Muscle layer of duodenum (tissue), 2 donors: ENCODE measurements at regions not wholly inside any gene's neighbourhood (a gene's known extent, or its start where the extent isn't known, plus 50 kb on each side); places are given as distances from the start of the nearest gene placed in this dataset.
"Not testable (repeated sequence)": the region's sequence is repeated elsewhere in the genome, so short reads cannot be mapped to it uniquely, and the experiment has no call there.

Experiments used
- H3K27ac ChIP-seq: one replicate; pipeline ENCODE4 v1.7.0; 2013; ENCODE audit warnings: mild to moderate bottlenecking, low read length
- H3K27me3 ChIP-seq: one replicate; pipeline ENCODE4 v1.7.0; 2013; ENCODE audit warnings: low read depth, mild to moderate bottlenecking, control low read depth, low read length
- H3K36me3 ChIP-seq, 2 donors: one replicate each; pipeline ENCODE4 v1.7.0; 2013; ENCODE audit warnings: low read length in 2 of 2, control low read depth in 1 of 2, mild to moderate bottlenecking in 1 of 2; ENCODE audit not compliant: insufficient read depth in 2 of 2, control insufficient read depth in 1 of 2
- H3K4me1 ChIP-seq, 2 donors: one replicate each; pipeline ENCODE4 v1.7.0; 2013; ENCODE audit warnings: low read length in 2 of 2, mild to moderate bottlenecking in 2 of 2, control low read depth in 1 of 2, moderate library complexity in 1 of 2; ENCODE audit not compliant: insufficient read depth in 2 of 2, control insufficient read depth in 1 of 2
- H3K4me3 ChIP-seq, 2 donors: one replicate each; pipeline ENCODE4 v1.7.0; 2013; ENCODE audit warnings: low read length in 2 of 2, low read depth in 1 of 2, mild to moderate bottlenecking in 1 of 2
- H3K9me3 ChIP-seq, 2 donors: one replicate each; pipeline ENCODE4 v1.7.0; 2013; ENCODE audit warnings: low read length in 2 of 2, control low read depth in 1 of 2, mild to moderate bottlenecking in 1 of 2; ENCODE audit not compliant: control insufficient read depth in 1 of 2
- donor health status: healthy.

- H3K27me3 ChIP-seq = no peaks in the 10 kb centered on the region
- no peak overlapping the region for H3K4me3 ChIP-seq
- no peak overlapping the region for H3K27ac ChIP-seq
- peaks cover 0 to 7% of the 10 kb centered on the region in 2 donors for H3K9me3 ChIP-seq
- no peaks in the 10 kb centered on the region for H3K36me3 ChIP-seq
- H3K4me1 ChIP-seq = no peaks in the 10 kb centered on the region
These were observed 72.3 kb upstream of the ACTRT2 start for GRCh38 chr1:2948751-2949680.

- H3K27me3 ChIP-seq = no peaks in the 10 kb centered on the region
- no peaks in the 10 kb centered on the region for H3K36me3 ChIP-seq
- no peak overlapping the region for H3K27ac ChIP-seq
- no peak overlapping the region for H3K4me3 ChIP-seq
- H3K4me1 ChIP-seq = no peaks in the 10 kb centered on the region
- peaks cover 0 to 11% of the 10 kb centered on the region in 2 donors for H3K9me3 ChIP-seq
These were observed 71.0 kb upstream of the ACTRT2 start for GRCh38 chr1:2949966-2950925.

DNA sequence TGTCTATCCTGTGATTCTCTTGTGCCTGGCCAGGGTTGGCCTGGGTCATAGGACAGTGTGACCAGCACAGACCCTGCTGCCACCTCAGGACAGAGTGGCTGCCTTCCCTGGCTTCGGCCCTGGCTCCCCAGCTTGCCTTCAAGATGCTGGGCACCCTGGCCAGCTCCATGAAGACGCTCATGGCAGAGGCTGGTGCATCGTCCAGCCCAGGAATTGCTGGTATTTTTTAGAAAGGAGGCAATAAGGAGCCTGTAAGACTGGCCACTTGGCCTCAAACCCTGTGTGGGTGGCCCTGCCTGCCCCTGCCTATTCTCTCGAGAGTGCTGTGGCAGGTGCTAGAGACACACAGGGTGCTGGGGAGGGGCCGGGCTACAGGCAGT is 70.4 kb upstream of the ACTRT2 start:
- no peak overlapping the region for H3K27ac ChIP-seq
- no peaks in the 10 kb centered on the region for H3K27me3 ChIP-seq

GRCh38 chr1:2951856-2952255 is 69.4 kb upstream of the ACTRT2 start:
- H3K27ac ChIP-seq = no peak overlapping the region
- H3K9me3 ChIP-seq = peaks cover 0 to 16% of the 10 kb centered on the region in 2 donors
- H3K27me3 ChIP-seq = no peaks in the 10 kb centered on the region
- no peaks in the 10 kb centered on the region for H3K36me3 ChIP-seq
- H3K4me3 ChIP-seq = no peak overlapping the region
- H3K4me1 ChIP-seq = no peaks in the 10 kb centered on the region

More for the DNA sequence above, 70.4 kb upstream of the ACTRT2 start:
- no peaks in the 10 kb centered on the region for H3K4me1 ChIP-seq
- H3K4me3 ChIP-seq = no peak overlapping the region
- H3K36me3 ChIP-seq = no peaks in the 10 kb centered on the region
- H3K9me3 ChIP-seq = peaks cover 0 to 11% of the 10 kb centered on the region in 2 donors

DNA sequence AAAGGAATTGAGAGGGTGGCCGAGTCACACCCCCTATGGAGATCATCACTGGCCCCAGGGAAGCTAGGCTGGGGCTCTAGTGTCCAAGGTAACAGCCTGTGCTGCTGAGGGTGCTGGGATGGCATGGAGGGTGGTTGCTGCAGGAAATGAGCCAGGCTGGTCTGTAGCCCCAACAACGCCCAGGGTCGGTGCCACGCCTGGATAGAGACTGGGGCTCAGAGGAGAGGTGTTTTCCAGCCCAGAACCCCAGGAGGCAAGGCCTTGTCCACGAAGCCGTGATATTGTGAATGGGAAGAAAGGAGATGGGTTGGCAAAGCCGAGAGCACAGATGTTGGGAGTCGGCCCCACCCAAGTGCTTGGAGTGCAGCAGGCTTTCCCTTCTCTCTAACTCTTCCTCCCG is 68.9 kb upstream of the ACTRT2 start:
- Histone ChIP-seq H3K27me3 (no peaks in the 10 kb centered on the region), H3K4me3 (no peak overlapping the region), H3K9me3 (peaks cover 0 to 18% of the 10 kb centered on the region in 2 donors), H3K36me3 (no peaks in the 10 kb centered on the region), H3K4me1 (no peaks in the 10 kb centered on the region), H3K27ac (no peak overlapping the region)

DNA sequence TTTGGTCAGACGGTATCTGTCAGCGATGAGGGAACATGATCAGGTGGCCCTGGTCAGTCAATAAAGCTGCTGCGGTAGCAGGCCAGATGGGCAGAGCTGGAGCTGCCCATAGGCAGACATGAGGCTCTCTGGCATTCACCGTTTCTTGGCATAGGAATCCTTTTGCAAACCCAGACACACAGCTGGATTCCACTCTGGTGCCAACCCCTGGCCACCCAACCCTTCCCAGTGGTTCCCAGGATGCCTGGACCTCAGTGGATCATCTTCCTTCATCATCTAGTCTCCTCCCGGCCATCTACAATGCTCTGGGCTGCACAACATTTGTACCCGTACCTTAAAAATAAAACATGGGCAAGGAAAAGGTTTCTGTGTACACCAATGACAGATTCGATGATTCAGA is 68.3 kb upstream of the ACTRT2 start:
- H3K27ac ChIP-seq = no peak overlapping the region
- H3K27me3 ChIP-seq = no peaks in the 10 kb centered on the region
- no peaks in the 10 kb centered on the region for H3K36me3 ChIP-seq
- no peaks in the 10 kb centered on the region for H3K4me1 ChIP-seq
- H3K4me3 ChIP-seq = no peak overlapping the region
- peaks cover 0 to 22% of the 10 kb centered on the region in 2 donors for H3K9me3 ChIP-seq

DNA sequence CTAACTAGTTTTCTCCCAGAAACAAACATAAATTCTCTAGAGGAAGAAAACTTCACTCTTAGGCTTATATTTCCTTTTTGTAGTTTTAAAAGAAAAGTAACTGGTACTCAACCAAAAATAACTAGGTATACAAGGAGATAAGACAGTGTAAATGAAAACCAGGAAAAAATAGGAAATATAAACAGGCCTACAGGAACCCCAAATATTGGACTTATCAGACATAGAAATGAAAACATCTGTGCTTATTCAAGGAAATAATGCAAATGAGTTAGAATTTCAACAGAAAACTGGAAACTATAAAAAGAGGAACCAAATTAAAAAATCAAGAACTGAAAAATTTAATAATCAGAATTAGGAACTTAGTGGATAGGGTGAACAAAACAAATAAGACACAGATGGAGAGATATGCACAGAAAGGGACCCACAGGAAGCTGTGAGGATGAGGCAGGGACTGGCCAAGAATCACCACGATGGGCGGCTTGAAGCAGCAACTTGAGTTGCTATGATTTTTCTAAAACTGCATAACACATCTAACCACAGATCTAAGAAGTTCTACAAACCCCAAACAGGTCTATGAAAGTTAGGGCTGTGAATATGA is 67.5 kb upstream of the ACTRT2 start:
- no peak overlapping the region for H3K4me3 ChIP-seq
- peaks cover 0 to 26% of the 10 kb centered on the region in 2 donors for H3K9me3 ChIP-seq
- H3K27ac ChIP-seq = no peak overlapping the region
- no peaks in the 10 kb centered on the region for H3K4me1 ChIP-seq
- H3K27me3 ChIP-seq = no peaks in the 10 kb centered on the region
- H3K36me3 ChIP-seq = no peaks in the 10 kb centered on the region

DNA sequence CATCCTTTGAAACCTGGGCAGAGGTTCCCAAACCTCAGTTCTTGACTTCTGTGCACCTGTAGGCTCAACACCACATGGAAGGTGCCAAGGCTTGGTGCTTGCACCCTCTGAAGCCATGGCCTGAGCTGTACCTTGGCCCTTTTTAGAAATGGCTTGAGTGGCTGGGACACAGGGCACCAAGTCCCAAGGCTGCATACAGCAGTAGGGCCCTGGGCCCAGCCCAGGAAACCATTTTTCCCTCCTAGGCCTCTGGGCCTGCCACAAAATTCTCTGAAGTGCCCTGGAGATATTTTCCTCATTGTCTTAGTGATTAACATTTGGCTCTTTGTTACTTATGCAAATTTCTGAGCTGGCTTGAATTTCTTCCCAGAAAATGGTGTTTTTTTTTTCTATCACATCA is 65.6 kb upstream of the ACTRT2 start:
- Histone ChIP-seq H3K27ac (no peak overlapping the region), H3K27me3 (no peaks in the 10 kb centered on the region), H3K4me1 (no peaks in the 10 kb centered on the region), H3K9me3 (peaks cover 0 to 34% of the 10 kb centered on the region in 2 donors), H3K36me3 (no peaks in the 10 kb centered on the region), H3K4me3 (no peak overlapping the region)

DNA sequence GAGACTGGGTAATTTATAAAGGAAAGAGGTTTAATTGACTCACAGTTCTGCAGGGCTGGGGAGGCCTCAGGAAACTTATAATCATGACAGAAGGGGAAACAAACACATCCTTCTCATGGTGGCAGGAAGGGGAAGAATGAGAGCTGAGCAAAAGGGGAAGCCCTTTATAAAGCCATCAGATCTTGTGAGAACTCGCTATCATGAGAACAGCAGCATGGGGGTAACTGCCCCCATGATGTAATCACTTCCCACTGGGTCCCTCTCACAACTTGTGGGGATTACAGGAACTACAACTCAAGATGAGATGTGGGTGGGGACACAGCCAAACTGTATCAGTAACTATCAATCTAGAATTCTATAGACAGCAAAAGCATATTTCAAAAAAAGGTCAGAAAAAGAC is 64.7 kb upstream of the ACTRT2 start:
- peaks cover 0 to 34% of the 10 kb centered on the region in 2 donors for H3K9me3 ChIP-seq
- no peaks in the 10 kb centered on the region for H3K4me1 ChIP-seq
- H3K4me3 ChIP-seq = no peak overlapping the region
- no peaks in the 10 kb centered on the region for H3K27me3 ChIP-seq
- H3K27ac ChIP-seq = no peak overlapping the region
- H3K36me3 ChIP-seq = no peaks in the 10 kb centered on the region

DNA sequence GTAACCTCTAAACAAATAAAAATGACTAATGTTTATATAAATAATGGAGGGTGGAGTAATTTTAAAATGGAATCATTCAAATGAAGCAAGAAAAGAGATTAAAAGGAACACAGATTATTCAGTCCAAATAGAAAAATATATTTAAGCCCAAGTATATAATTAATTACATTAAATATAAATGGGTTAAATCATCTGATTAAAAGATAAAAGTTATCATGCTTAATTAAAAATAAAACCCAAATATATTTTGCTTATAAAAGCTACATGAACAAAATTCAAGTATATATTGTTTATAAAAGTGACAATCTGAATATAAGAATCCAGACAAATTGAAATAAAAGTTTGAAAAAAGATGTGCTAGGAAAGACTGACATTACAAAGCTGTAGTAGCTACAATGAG is 63.9 kb upstream of the ACTRT2 start:
- H3K9me3 ChIP-seq = peaks cover 0 to 34% of the 10 kb centered on the region in 2 donors
- no peak overlapping the region for H3K4me3 ChIP-seq
- no peak overlapping the region for H3K27ac ChIP-seq

DNA sequence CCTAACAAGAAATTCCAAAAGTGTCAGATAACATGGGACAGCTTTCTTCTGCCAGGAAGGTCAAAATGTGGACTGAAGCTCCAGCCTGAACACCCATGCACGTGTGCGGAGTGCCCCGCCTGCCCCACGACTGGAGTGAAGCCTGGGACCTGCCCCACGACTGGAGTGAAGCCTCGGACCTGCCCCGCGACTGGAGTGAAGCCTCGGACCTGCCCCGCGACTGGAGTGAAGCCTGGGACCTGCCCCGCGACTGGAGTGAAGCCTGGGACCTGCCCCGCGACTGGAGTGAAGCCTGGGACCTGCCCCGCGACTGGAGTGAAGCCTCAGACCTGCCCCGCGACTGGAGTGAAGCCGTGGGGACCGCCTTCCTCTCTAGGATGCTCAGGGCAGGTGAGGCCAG is 61.4 kb upstream of the ACTRT2 start:
- H3K27ac ChIP-seq, H3K27me3 ChIP-seq, H3K36me3 ChIP-seq, H3K4me3 ChIP-seq, H3K4me1 ChIP-seq: not testable (repeated sequence)
- peaks cover 0 to 22% of the 10 kb centered on the region in 2 donors for H3K9me3 ChIP-seq

More for the DNA sequence above, 63.9 kb upstream of the ACTRT2 start:
- no peaks in the 10 kb centered on the region for H3K36me3 ChIP-seq
- no peaks in the 10 kb centered on the region for H3K4me1 ChIP-seq
- no peaks in the 10 kb centered on the region for H3K27me3 ChIP-seq
